GM12892 (cell line): ENCODE measurements at regions not wholly inside any gene's neighbourhood (a gene's known extent, or its start where the extent isn't known, plus 50 kb on each side); places are given as distances from the start of the nearest gene placed in this dataset.

Experiments used
- POLR2A ChIP-seq: IDR thresholded peaks from 2 replicates; pipeline ENCODE4 v1.6.1; 2011; ENCODE audit warnings: low read depth, low read length, control low read depth
- POLR2AphosphoS5 ChIP-seq: IDR thresholded peaks from 2 replicates; pipeline ENCODE4 v1.6.1; 2011; ENCODE audit warnings: low read depth, low read length, control low read depth
- TAF1 ChIP-seq: IDR thresholded peaks from 2 replicates; pipeline ENCODE4 v1.6.1; 2011; ENCODE audit warnings: low read depth, mild to moderate bottlenecking, control low read depth, low read length, borderline replicate concordance

DNA sequence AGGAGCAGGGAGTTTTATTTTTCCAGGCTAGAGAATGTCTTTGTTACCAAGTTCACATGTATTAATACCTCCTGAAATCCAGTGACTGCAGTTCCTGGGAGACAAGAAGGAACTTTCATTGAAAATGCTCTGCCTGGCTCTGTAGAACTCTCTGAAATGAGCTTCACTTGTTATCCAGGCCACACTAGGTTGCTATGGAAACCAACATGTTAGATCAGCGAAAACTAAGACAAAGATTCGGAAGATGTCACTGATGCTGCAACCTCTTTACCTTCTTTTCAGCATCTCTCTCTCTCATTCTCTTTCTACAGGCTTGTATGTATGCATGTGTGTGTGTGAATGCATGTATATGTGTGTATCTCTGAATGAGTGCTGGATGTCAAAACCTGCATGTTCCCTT, 218.5 kb downstream of the TRIB2 start:
- TF ChIP-seq POLR2AphosphoS5 (no peak), POLR2A (no peak), TAF1 (no peak)
